BLaER1 (cell line): ENCODE measurements at regions not wholly inside any gene's neighbourhood (a gene's known extent, or its start where the extent isn't known, plus 50 kb on each side); places are given as distances from the start of the nearest gene placed in this dataset.

Source experiments
- H3K27ac ChIP-seq: shearing (Covaris generic); formaldehyde crosslinking; 2 replicates; pipeline ENCODE4 v1.8.1; 2022
- H3K27me3 ChIP-seq: shearing (Covaris generic); formaldehyde crosslinking; 2 replicates; pipeline ENCODE4 v1.8.1; 2022
- H3K36me3 ChIP-seq: shearing (Covaris generic); formaldehyde crosslinking; 2 replicates; pipeline ENCODE4 v1.8.1; 2022
- H3K4me1 ChIP-seq: shearing (Covaris generic); formaldehyde crosslinking; 2 replicates; pipeline ENCODE4 v1.8.1; 2022
- H3K4me2 ChIP-seq: shearing (Covaris generic); formaldehyde crosslinking; 2 replicates; pipeline ENCODE4 v1.8.1; 2022
- H3K4me3 ChIP-seq: shearing (Covaris generic); formaldehyde crosslinking; 2 replicates; pipeline ENCODE4 v1.8.1; 2022
- H3K9ac ChIP-seq: shearing (Covaris generic); formaldehyde crosslinking; 2 replicates; pipeline ENCODE4 v1.8.1; 2022
- H3K9me3 ChIP-seq: shearing (Covaris generic); formaldehyde crosslinking; 2 replicates; pipeline ENCODE4 v1.8.1; 2022
- H4K20me1 ChIP-seq: shearing (Covaris generic); formaldehyde crosslinking; 2 replicates; pipeline ENCODE4 v1.8.1; 2022
- Cebpa-rat ChIP-seq: shearing (Covaris generic); IDR thresholded peaks from 2 replicates; pipeline ENCODE4 v1.8.1; 2022

- H4K20me1 ChIP-seq, result no peaks in the 10 kb centered on the region
- no peaks in the 10 kb centered on the region for H3K4me1 ChIP-seq
- no peak overlapping the region for H3K9ac ChIP-seq
- no peaks in the 10 kb centered on the region for H3K27me3 ChIP-seq
- no peak for TF ChIP-seq Cebpa-rat
- H3K36me3 ChIP-seq, result no peaks in the 10 kb centered on the region
- no peaks in the 10 kb centered on the region for H3K9me3 ChIP-seq
- no peak overlapping the region for H3K27ac ChIP-seq
- H3K4me3 ChIP-seq, result no peak overlapping the region
- no peak overlapping the region for H3K4me2 ChIP-seq
Measured at GRCh38 chr12:118590406-118591150, 214.2 kb downstream of the SUDS3 start.

GRCh38 chr12:118603610-118604361, 227.4 kb downstream of the SUDS3 start:
- Histone ChIP-seq H3K9ac (no peak overlapping the region), H3K4me2 (no peak overlapping the region), H4K20me1 (no peaks in the 10 kb centered on the region), H3K9me3 (no peaks in the 10 kb centered on the region), H3K27ac (no peak overlapping the region), H3K27me3 (no peaks in the 10 kb centered on the region), H3K4me3 (no peak overlapping the region), H3K36me3 (no peaks in the 10 kb centered on the region), H3K4me1 (no peaks in the 10 kb centered on the region)
- no peak for TF ChIP-seq Cebpa-rat

GRCh38 chr12:118606690-118607089, 230.3 kb downstream of the SUDS3 start:
- no peaks in the 10 kb centered on the region for H3K36me3 ChIP-seq
- H3K9me3 ChIP-seq, result no peaks in the 10 kb centered on the region
- H3K4me3 ChIP-seq, result no peak overlapping the region
- no peak overlapping the region for H3K27ac ChIP-seq
- TF ChIP-seq Cebpa-rat, result no peak
- no peaks in the 10 kb centered on the region for H3K4me1 ChIP-seq
- no peaks in the 10 kb centered on the region for H4K20me1 ChIP-seq
- H3K4me2 ChIP-seq, result no peak overlapping the region
- H3K27me3 ChIP-seq, result no peaks in the 10 kb centered on the region
- no peak overlapping the region for H3K9ac ChIP-seq

- no peak overlapping the region for H3K27ac ChIP-seq
- TF ChIP-seq Cebpa-rat, result no peak
- no peaks in the 10 kb centered on the region for H3K27me3 ChIP-seq
- H4K20me1 ChIP-seq, result no peaks in the 10 kb centered on the region
- no peak overlapping the region for H3K4me2 ChIP-seq
- no peak overlapping the region for H3K4me3 ChIP-seq
- no peak overlapping the region for H3K9ac ChIP-seq
- H3K36me3 ChIP-seq, result no peaks in the 10 kb centered on the region
- no peaks in the 10 kb centered on the region for H3K4me1 ChIP-seq
- H3K9me3 ChIP-seq, result peaks cover 2% of the 10 kb centered on the region
Measured at GRCh38 chr12:118607831-118608230, 231.5 kb downstream of the SUDS3 start.

GRCh38 chr12:118608770-118609344, 232.5 kb downstream of the SUDS3 start:
- H3K4me1 ChIP-seq, result no peaks in the 10 kb centered on the region
- TF ChIP-seq Cebpa-rat, result no peak
- H3K9ac ChIP-seq, result no peak overlapping the region

GRCh38 chr12:118611295-118611694, 234.9 kb downstream of the SUDS3 start:
- H3K36me3 ChIP-seq, result no peaks in the 10 kb centered on the region
- H3K4me3 ChIP-seq, result no peak overlapping the region
- TF ChIP-seq Cebpa-rat, result no peak
- H3K4me2 ChIP-seq, result no peak overlapping the region
- no peaks in the 10 kb centered on the region for H3K27me3 ChIP-seq
- no peaks in the 10 kb centered on the region for H3K4me1 ChIP-seq
- H3K9me3 ChIP-seq, result peaks cover 9% of the 10 kb centered on the region
- no peak overlapping the region for H3K9ac ChIP-seq
- no peaks in the 10 kb centered on the region for H4K20me1 ChIP-seq
- H3K27ac ChIP-seq, result no peak overlapping the region

More at GRCh38 chr12:118608770-118609344, 232.5 kb downstream of the SUDS3 start:
- Histone ChIP-seq H3K27ac (no peak overlapping the region), H4K20me1 (no peaks in the 10 kb centered on the region), H3K4me2 (no peak overlapping the region), H3K27me3 (no peaks in the 10 kb centered on the region), H3K9me3 (peaks cover 9% of the 10 kb centered on the region), H3K4me3 (no peak overlapping the region), H3K36me3 (no peaks in the 10 kb centered on the region)

- H3K9me3 ChIP-seq, result peaks cover 9% of the 10 kb centered on the region
- H3K4me2 ChIP-seq, result no peak overlapping the region
- no peaks in the 10 kb centered on the region for H3K4me1 ChIP-seq
- no peak overlapping the region for H3K27ac ChIP-seq
- H3K27me3 ChIP-seq, result no peaks in the 10 kb centered on the region
- no peak overlapping the region for H3K4me3 ChIP-seq
- H3K36me3 ChIP-seq, result no peaks in the 10 kb centered on the region
- no peaks in the 10 kb centered on the region for H4K20me1 ChIP-seq
- no peak overlapping the region for H3K9ac ChIP-seq
- no peak for TF ChIP-seq Cebpa-rat
Measured at GRCh38 chr12:118611770-118612169, 235.4 kb downstream of the SUDS3 start.

GRCh38 chr12:118617611-118618450, 241.5 kb downstream of the SUDS3 start:
- Histone ChIP-seq H3K27me3 (no peaks in the 10 kb centered on the region), H3K27ac (no peak overlapping the region), H3K9me3 (peaks cover 7% of the 10 kb centered on the region), H3K4me2 (no peak overlapping the region), H4K20me1 (no peaks in the 10 kb centered on the region), H3K4me3 (no peak overlapping the region), H3K9ac (no peak overlapping the region), H3K36me3 (no peaks in the 10 kb centered on the region), H3K4me1 (no peaks in the 10 kb centered on the region)
- no peak for TF ChIP-seq Cebpa-rat

- TF ChIP-seq Cebpa-rat, result no peak
- Histone ChIP-seq H3K4me2 (no peak overlapping the region), H3K9ac (no peak overlapping the region)
Measured at GRCh38 chr12:118618695-118619094, 242.3 kb downstream of the SUDS3 start.

More at GRCh38 chr12:118618695-118619094, 242.3 kb downstream of the SUDS3 start:
- Histone ChIP-seq H4K20me1 (no peaks in the 10 kb centered on the region), H3K27ac (no peak overlapping the region), H3K27me3 (no peaks in the 10 kb centered on the region), H3K4me1 (no peaks in the 10 kb centered on the region), H3K4me3 (no peak overlapping the region), H3K9me3 (no peaks in the 10 kb centered on the region), H3K36me3 (no peaks in the 10 kb centered on the region)
